ENCODE measurements at regions not wholly inside any gene's neighbourhood (a gene's known extent, or its start where the extent isn't known, plus 50 kb on each side); places are given as distances from the start of the nearest gene placed in this dataset.

- no peaks in the 10 kb centered on the region for H3K36me3 Mint-ChIP-seq
- H3K27ac Mint-ChIP-seq = no peak overlapping the region
- Histone ChIP-seq H3K9me3 (ENCODE audit: control insufficient read depth in 2 of 3, low read length in 3 of 3) (no peaks in the 10 kb centered on the region), H3K4me1 (ENCODE audit: control insufficient read depth in 2 of 2, insufficient read depth in 2 of 2, low read length in 2 of 2) (no peaks in the 10 kb centered on the region), H3K36me3 (ENCODE audit: control insufficient read depth in 2 of 3, insufficient read depth in 3 of 3, low read length in 3 of 3) (no peaks in the 10 kb centered on the region), H3K4me3 (ENCODE audit: low read length) (no peak overlapping the region), H3K27ac (ENCODE audit: low read depth, low read length) (no peak overlapping the region), H3K27me3 (ENCODE audit: control insufficient read depth in 2 of 2, insufficient read depth in 2 of 2, low read length in 2 of 2) (no peaks in the 10 kb centered on the region)
- POLR2A ChIA-PET = no interaction called here
- H3K9me3 Mint-ChIP-seq = peaks cover 0 to 23% (median 8%) of the 10 kb centered on the region in 11 donors
- no peaks in the 10 kb centered on the region for H3K4me1 Mint-ChIP-seq
- no peaks in the 10 kb centered on the region for H3K27me3 Mint-ChIP-seq
- intact Hi-C loops (cut with micrococcal nuclease) = no loop called here
- H3K4me3 Mint-ChIP-seq = no peak overlapping the region
- DNase-seq = no peak
- CTCF ChIA-PET = no interaction called here
- ATAC-seq = no peak
Measured at GRCh38 chr14:84112589-84112988, 1417.4 kb upstream of the FLRT2 start.

- Histone ChIP-seq H3K4me1 (ENCODE audit: control insufficient read depth in 2 of 2, insufficient read depth in 2 of 2, low read length in 2 of 2) (no peaks in the 10 kb centered on the region), H3K27me3 (ENCODE audit: control insufficient read depth in 2 of 2, insufficient read depth in 2 of 2, low read length in 2 of 2) (no peaks in the 10 kb centered on the region), H3K36me3 (ENCODE audit: control insufficient read depth in 2 of 3, insufficient read depth in 3 of 3, low read length in 3 of 3) (no peaks in the 10 kb centered on the region), H3K9me3 (ENCODE audit: control insufficient read depth in 2 of 3, low read length in 3 of 3) (no peaks in the 10 kb centered on the region), H3K4me3 (ENCODE audit: low read length) (no peak overlapping the region), H3K27ac (ENCODE audit: low read depth, low read length) (no peak overlapping the region)
- ChIA-PET POLR2A (no interaction called here), CTCF (no interaction called here)
- no peaks in the 10 kb centered on the region for H3K36me3 Mint-ChIP-seq
- DNase-seq (no peak), ATAC-seq (no peak)
- intact Hi-C loops (cut with micrococcal nuclease) = no loop called here
- H3K27ac Mint-ChIP-seq = no peak overlapping the region
- no peaks in the 10 kb centered on the region for H3K27me3 Mint-ChIP-seq
- H3K4me3 Mint-ChIP-seq = no peak overlapping the region
- no peaks in the 10 kb centered on the region for H3K4me1 Mint-ChIP-seq
- peaks cover 0 to 5% (median 0%) of the 10 kb centered on the region in 11 donors for H3K9me3 Mint-ChIP-seq
Measured at GRCh38 chr14:84125676-84126075, 1404.3 kb upstream of the FLRT2 start.

- Mint-ChIP-seq H3K27ac (no peak overlapping the region), H3K27me3 (no peaks in the 10 kb centered on the region), H3K36me3 (no peaks in the 10 kb centered on the region), H3K4me1 (no peaks in the 10 kb centered on the region), H3K4me3 (no peak overlapping the region), H3K9me3 (peaks cover 0 to 10% (median 0%) of the 10 kb centered on the region in 11 donors)
- Histone ChIP-seq H3K36me3 (ENCODE audit: control insufficient read depth in 2 of 3, insufficient read depth in 3 of 3, low read length in 3 of 3) (no peaks in the 10 kb centered on the region), H3K4me1 (ENCODE audit: control insufficient read depth in 2 of 2, insufficient read depth in 2 of 2, low read length in 2 of 2) (no peaks in the 10 kb centered on the region), H3K27ac (ENCODE audit: low read depth, low read length) (no peak overlapping the region), H3K9me3 (ENCODE audit: control insufficient read depth in 2 of 3, low read length in 3 of 3) (no peaks in the 10 kb centered on the region), H3K27me3 (ENCODE audit: control insufficient read depth in 2 of 2, insufficient read depth in 2 of 2, low read length in 2 of 2) (no peaks in the 10 kb centered on the region), H3K4me3 (ENCODE audit: low read length) (no peak overlapping the region)
- intact Hi-C loops (cut with micrococcal nuclease) = no loop called here
- CTCF ChIA-PET = no interaction called here
- ATAC-seq (no peak), DNase-seq (no peak)
- POLR2A ChIA-PET = no interaction called here
Measured at GRCh38 chr14:84127495-84127894, 1402.4 kb upstream of the FLRT2 start.

- Histone ChIP-seq H3K9me3 (ENCODE audit: control insufficient read depth in 2 of 3, low read length in 3 of 3) (no peaks in the 10 kb centered on the region), H3K36me3 (ENCODE audit: control insufficient read depth in 2 of 3, insufficient read depth in 3 of 3, low read length in 3 of 3) (no peaks in the 10 kb centered on the region), H3K27ac (ENCODE audit: low read depth, low read length) (no peak overlapping the region), H3K4me3 (ENCODE audit: low read length) (no peak overlapping the region), H3K27me3 (ENCODE audit: control insufficient read depth in 2 of 2, insufficient read depth in 2 of 2, low read length in 2 of 2) (no peaks in the 10 kb centered on the region), H3K4me1 (ENCODE audit: control insufficient read depth in 2 of 2, insufficient read depth in 2 of 2, low read length in 2 of 2) (no peaks in the 10 kb centered on the region)
- Mint-ChIP-seq H3K27ac (no peak overlapping the region), H3K36me3 (no peaks in the 10 kb centered on the region), H3K9me3 (peaks cover 0 to 10% (median 0%) of the 10 kb centered on the region in 11 donors), H3K4me3 (no peak overlapping the region), H3K27me3 (no peaks in the 10 kb centered on the region), H3K4me1 (no peaks in the 10 kb centered on the region)
- CTCF ChIA-PET = no interaction called here
- intact Hi-C loops (cut with micrococcal nuclease) = no loop called here
- no peak for DNase-seq
- ATAC-seq = no peak
- POLR2A ChIA-PET = no interaction called here
Measured at GRCh38 chr14:84128050-84128449, 1401.9 kb upstream of the FLRT2 start.

- Mint-ChIP-seq H3K4me3 (no peak overlapping the region), H3K9me3 (peaks cover 0 to 16% (median 0%) of the 10 kb centered on the region in 11 donors), H3K27me3 (no peaks in the 10 kb centered on the region), H3K36me3 (no peaks in the 10 kb centered on the region), H3K4me1 (no peaks in the 10 kb centered on the region), H3K27ac (no peak overlapping the region)
- Histone ChIP-seq H3K4me1 (ENCODE audit: control insufficient read depth in 2 of 2, insufficient read depth in 2 of 2, low read length in 2 of 2) (no peaks in the 10 kb centered on the region), H3K4me3 (ENCODE audit: low read length) (no peak overlapping the region), H3K27me3 (ENCODE audit: control insufficient read depth in 2 of 2, insufficient read depth in 2 of 2, low read length in 2 of 2) (no peaks in the 10 kb centered on the region), H3K9me3 (ENCODE audit: control insufficient read depth in 2 of 3, low read length in 3 of 3) (no peaks in the 10 kb centered on the region), H3K27ac (ENCODE audit: low read depth, low read length) (no peak overlapping the region), H3K36me3 (ENCODE audit: control insufficient read depth in 2 of 3, insufficient read depth in 3 of 3, low read length in 3 of 3) (no peaks in the 10 kb centered on the region)
- DNase-seq (no peak), ATAC-seq (no peak)
- ChIA-PET CTCF (no interaction called here), POLR2A (no interaction called here)
- intact Hi-C loops (cut with micrococcal nuclease) = no loop called here
Measured at GRCh38 chr14:84129007-84129406, 1400.9 kb upstream of the FLRT2 start.

- DNase-seq = no peak
- intact Hi-C loops (cut with micrococcal nuclease) = no loop called here
- no peaks in the 10 kb centered on the region for H3K9me3 ChIP-seq (ENCODE audit: control insufficient read depth in 2 of 3, low read length in 3 of 3)
- H3K36me3 ChIP-seq (ENCODE audit: control insufficient read depth in 2 of 3, insufficient read depth in 3 of 3, low read length in 3 of 3) = no peaks in the 10 kb centered on the region
- H3K4me1 Mint-ChIP-seq = no peaks in the 10 kb centered on the region
- peaks cover 0 to 16% (median 4%) of the 10 kb centered on the region in 11 donors for H3K9me3 Mint-ChIP-seq
- POLR2A ChIA-PET = no interaction called here
- no peaks in the 10 kb centered on the region for H3K4me1 ChIP-seq (ENCODE audit: control insufficient read depth in 2 of 2, insufficient read depth in 2 of 2, low read length in 2 of 2)
- no peak for ATAC-seq
- H3K27me3 ChIP-seq (ENCODE audit: control insufficient read depth in 2 of 2, insufficient read depth in 2 of 2, low read length in 2 of 2) = no peaks in the 10 kb centered on the region
- H3K36me3 Mint-ChIP-seq = no peaks in the 10 kb centered on the region
- H3K4me3 Mint-ChIP-seq = no peak overlapping the region
- no peaks in the 10 kb centered on the region for H3K27me3 Mint-ChIP-seq
- H3K27ac ChIP-seq (ENCODE audit: low read depth, low read length) = no peak overlapping the region
- no peak overlapping the region for H3K4me3 ChIP-seq (ENCODE audit: low read length)
- H3K27ac Mint-ChIP-seq = no peak overlapping the region
- CTCF ChIA-PET = no interaction called here
Measured at GRCh38 chr14:84129941-84130340, 1400.0 kb upstream of the FLRT2 start.

GRCh38 chr14:84131924-84132323, 1398.0 kb upstream of the FLRT2 start:
- POLR2A ChIA-PET = no interaction called here
- intact Hi-C loops (cut with micrococcal nuclease) = no loop called here
- ATAC-seq = no peak

More at GRCh38 chr14:84131924-84132323, 1398.0 kb upstream of the FLRT2 start:
- H3K9me3 Mint-ChIP-seq = peaks cover 2 to 28% (median 8%) of the 10 kb centered on the region in 11 donors
- H3K27ac Mint-ChIP-seq = no peak overlapping the region
- Histone ChIP-seq H3K27me3 (ENCODE audit: control insufficient read depth in 2 of 2, insufficient read depth in 2 of 2, low read length in 2 of 2) (no peaks in the 10 kb centered on the region), H3K4me1 (ENCODE audit: control insufficient read depth in 2 of 2, insufficient read depth in 2 of 2, low read length in 2 of 2) (no peaks in the 10 kb centered on the region), H3K4me3 (ENCODE audit: low read length) (no peak overlapping the region), H3K36me3 (ENCODE audit: control insufficient read depth in 2 of 3, insufficient read depth in 3 of 3, low read length in 3 of 3) (no peaks in the 10 kb centered on the region), H3K27ac (ENCODE audit: low read depth, low read length) (no peak overlapping the region), H3K9me3 (ENCODE audit: control insufficient read depth in 2 of 3, low read length in 3 of 3) (peaks cover 0 to 6% (median 0%) of the 10 kb centered on the region in 3 experiments)
- no peak overlapping the region for H3K4me3 Mint-ChIP-seq
- no peaks in the 10 kb centered on the region for H3K27me3 Mint-ChIP-seq
- no peaks in the 10 kb centered on the region for H3K36me3 Mint-ChIP-seq
- no peaks in the 10 kb centered on the region for H3K4me1 Mint-ChIP-seq
- no peak for DNase-seq
- CTCF ChIA-PET = no interaction called here

Data from naive thymus-derived CD4-positive, alpha-beta T cell (primary cell).